A549 (cell line): ENCODE measurements at regions not wholly inside any gene's neighbourhood (a gene's known extent, or its start where the extent isn't known, plus 50 kb on each side); places are given as distances from the start of the nearest gene placed in this dataset.

ENCODE experiments used
- ATAC-seq, 2 experiments: fragments of 200-7000 bp in 1 of 2; fragments of >200 bp in 1 of 2; cut with Nextera tagmentation in 1 of 2; cut with Tn5 transposase in 1 of 2; 3 replicates each; pipeline versions ENCODE4 v1.8.0 to v1.9.1; 2018 to 2020; ENCODE audit warnings: mild to moderate bottlenecking in 1 of 2, moderate library complexity in 1 of 2
- CTCF ChIA-PET: fragments of 300-600 bp; sonication (Branson Sonifier 250); formaldehyde crosslinking; extraction: SDS; loops from one replicate; lab custom pipeline; 2021; ENCODE audit warnings: antibody characterized with exemption, inconsistent platforms; lab: Yijun Ruan, JAX
- POLR2A ChIA-PET: fragments of 350-600 bp; formaldehyde crosslinking; extraction: SDS; loops from one replicate; lab custom pipeline; 2021; ENCODE audit warnings: antibody characterized with exemption, inconsistent platforms; lab: Yijun Ruan, JAX
- DNase-seq, 2 experiments: peaks; one replicate each; pipeline versions ENCODE4 v3.0.0 to v3.0.0-alpha.2; 2011 to 2016; ENCODE audit warnings: low read depth in 1 of 2, low spot score in 1 of 2
- FAIRE-seq: peaks from 2 replicates; lab custom pipeline; 2011; peaks lifted over from hg19 to GRCh38; lab: Jason Lieb, UNC
- H3K27ac ChIP-seq, 2 experiments: fragments of >200 bp; sonication (Bioruptor Twin); formaldehyde crosslinking; 3 replicates each; pipeline ENCODE4 v1.5.1; 2016 to 2017
- H3K4me1 ChIP-seq: fragments of >200 bp; sonication (Bioruptor Twin); formaldehyde crosslinking; 3 replicates; pipeline ENCODE4 v1.6.1; 2016
- H3K4me2 ChIP-seq: fragments of >200 bp; sonication (Bioruptor Twin); formaldehyde crosslinking; 3 replicates; pipeline ENCODE4 v1.6.1; 2016
- H3K4me3 ChIP-seq: fragments of >200 bp; sonication (Bioruptor Twin); formaldehyde crosslinking; 3 replicates; pipeline ENCODE4 v1.5.1; 2016
- H3K9me3 ChIP-seq: fragments of >200 bp; sonication (Bioruptor Twin); formaldehyde crosslinking; 3 replicates; pipeline ENCODE4 v1.6.1; 2016
- BCL3 ChIP-seq: fragments of >200 bp; sonication (Bioruptor Twin); formaldehyde crosslinking; IDR thresholded peaks from 3 replicates; pipeline ENCODE4 v1.6.1; 2016
- CEBPB ChIP-seq, 2 experiments: fragments of >200 bp in 1 of 2; sonication (Bioruptor Twin) in 1 of 2; formaldehyde crosslinking in 1 of 2; IDR thresholded peaks; 2 replicates each; pipeline ENCODE4 v1.6.1; 2012 to 2016
- EHF ChIP-seq: fragments of 250-450 bp; sonication (Bioruptor Pico); IDR thresholded peaks from 2 replicates; pipeline ENCODE4 v1.5.0; 2020; ENCODE audit warnings: mild to moderate bottlenecking
- FOSB ChIP-seq: fragments of 250-450 bp; sonication (Bioruptor Pico); IDR thresholded peaks from 2 replicates; pipeline ENCODE4 v1.5.0; 2020; ENCODE audit warnings: mild to moderate bottlenecking, moderate library complexity
- FOXS1 ChIP-seq: fragments of 250-450 bp; sonication (Bioruptor Pico); IDR thresholded peaks from 2 replicates; pipeline ENCODE4 v1.5.0; 2020; ENCODE audit warnings: mild to moderate bottlenecking, moderate library complexity
- HOXA7 ChIP-seq: fragments of 250-450 bp; sonication (Bioruptor Pico); IDR thresholded peaks from 2 replicates; pipeline ENCODE4 v1.5.0; 2020; ENCODE audit warnings: mild to moderate bottlenecking, moderate library complexity
- HOXB13 ChIP-seq: fragments of 250-450 bp; sonication (Bioruptor Pico); IDR thresholded peaks from 2 replicates; pipeline ENCODE4 v1.5.0; 2020; ENCODE audit warnings: low read depth, mild to moderate bottlenecking, moderate library complexity
- HOXB5 ChIP-seq: fragments of 250-450 bp; sonication (Bioruptor Pico); IDR thresholded peaks from 2 replicates; pipeline ENCODE4 v1.5.0; 2020; ENCODE audit warnings: mild to moderate bottlenecking, moderate library complexity
- JUN ChIP-seq, 2 experiments: fragments of >200 bp; sonication (Bioruptor Twin); formaldehyde crosslinking; IDR thresholded peaks; 2 replicates in 1 of 2; 3 replicates in 1 of 2; pipeline ENCODE4 v1.6.1; 2016 to 2017
- JUNB ChIP-seq: fragments of >200 bp; sonication (Bioruptor Twin); formaldehyde crosslinking; IDR thresholded peaks from 2 replicates; pipeline ENCODE4 v1.6.1; 2016
- KDM1A ChIP-seq: fragments of 200-600 bp; sonication (generic); IDR thresholded peaks from 2 replicates; pipeline ENCODE4 v1.6.1; 2016; ENCODE audit warnings: low read depth, mild to moderate bottlenecking
- KDM5A ChIP-seq: fragments of 200-600 bp; sonication (generic); IDR thresholded peaks from 2 replicates; pipeline ENCODE4 v1.6.1; 2016; ENCODE audit warnings: antibody characterized with exemption, mild to moderate bottlenecking
- MAZ ChIP-seq: fragments of 150-350 bp; IDR thresholded peaks from 2 replicates; pipeline ENCODE4 v1.6.1; 2014; ENCODE audit warnings: antibody characterized with exemption, low read depth, low read length, borderline replicate concordance
- NPAS2 ChIP-seq: fragments of 250-450 bp; sonication (Bioruptor Pico); IDR thresholded peaks from 2 replicates; pipeline ENCODE4 v1.8.0; 2022; ENCODE audit warnings: mild to moderate bottlenecking, moderate library complexity, borderline replicate concordance
- NR3C1 ChIP-seq: fragments of >200 bp; sonication (Bioruptor Twin); formaldehyde crosslinking; IDR thresholded peaks from 3 replicates; pipeline ENCODE4 v1.6.1; 2017
- PBX3 ChIP-seq: IDR thresholded peaks from 2 replicates; pipeline ENCODE4 v1.6.1; 2012
- POLR2A ChIP-seq: IDR thresholded peaks from 2 replicates; pipeline ENCODE4 v1.6.1; 2012; ENCODE audit warnings: mild to moderate bottlenecking, low read length
- RFX5 ChIP-seq: fragments of 450-650 bp; IDR thresholded peaks from 2 replicates; pipeline ENCODE4 v1.7.1; 2014; ENCODE audit warnings: antibody characterized with exemption, mild to moderate bottlenecking, moderate library complexity
- RNF2 ChIP-seq: fragments of 200-600 bp; sonication (generic); IDR thresholded peaks from 2 replicates; pipeline ENCODE4 v1.6.1; 2016; ENCODE audit warnings: low read depth, mild to moderate bottlenecking, antibody characterized with exemption, moderate library complexity, borderline replicate concordance
- SMC3 ChIP-seq: fragments of >200 bp; sonication (Bioruptor Twin); formaldehyde crosslinking; IDR thresholded peaks from 3 replicates; pipeline ENCODE4 v1.6.1; 2018; ENCODE audit warnings: inconsistent platforms
- TP53 ChIP-seq: fragments of 250-450 bp; sonication (Bioruptor Pico); IDR thresholded peaks from 2 replicates; pipeline ENCODE4 v1.5.0; 2021; ENCODE audit warnings: mild to moderate bottlenecking, moderate library complexity
- ZC3H11A ChIP-seq: fragments of 450-650 bp; IDR thresholded peaks from 2 replicates; pipeline ENCODE4 v1.6.1; 2014; ENCODE audit warnings: antibody characterized with exemption, mild to moderate bottlenecking
- ZSCAN20 ChIP-seq: fragments of 250-450 bp; sonication (Bioruptor Pico); IDR thresholded peaks from 2 replicates; pipeline ENCODE4 v1.8.0; 2022; ENCODE audit warnings: mild to moderate bottlenecking, moderate library complexity
- WGBS: methylation state at CpG from one replicate; pipeline ENCODE4 v1.1.6; 2017; ENCODE audit errors: missing lambda C conversion rate; 5-methylcytosine and 5-hydroxymethylcytosine counted together

DNA sequence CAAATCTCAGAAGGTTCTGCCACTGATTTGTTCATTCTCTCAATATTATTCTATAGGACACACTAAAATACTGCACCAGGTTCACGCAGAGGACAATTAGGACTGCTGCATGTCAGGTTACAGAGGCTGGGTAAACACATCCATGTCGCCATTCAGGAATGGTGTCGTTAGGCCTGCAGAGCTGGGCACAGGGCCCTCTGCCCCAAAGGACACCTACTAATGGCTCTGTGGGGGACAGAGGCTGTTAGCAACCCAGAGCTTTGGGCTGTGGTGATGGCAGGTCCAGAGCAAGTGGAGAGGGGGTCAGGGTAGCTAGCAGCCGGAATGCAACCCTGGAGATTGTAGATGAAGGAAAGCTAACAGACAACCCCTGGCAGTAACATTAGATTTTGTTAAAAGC lies 115.9 kb downstream of the TTC32 start:
- TF ChIP-seq HOXB5 (CRISPR knock-in tag) (0 out of 2 replicates have a peak, but pooled peaks have one; percentile 32), PBX3 (no peak), HOXB13 (CRISPR knock-in tag) (peak; percentile 24; the same call in 1 of the 2 replicates), JUNB (no peak)
- Histone ChIP-seq H3K4me3 (no peak overlapping the region), H3K4me2 (peak overlapping the region; percentile 48), H3K9me3 (0 out of 3 replicates have a peak, but pooled peaks cover 4% of the 10 kb centered on the region), H3K27ac (peak overlapping the region; percentile 85 to 89), H3K4me1 (peaks cover 25% of the 10 kb centered on the region)
- CTCF ChIA-PET: interaction anchor here (1.0 to 1.2 kb wide), 2 partner anchors 11 to 13 kb away, joined by 3 to 4 read pairs; no protein-coding TSS in a partner anchor
- 89% methylated on average over 4 of the region's 4 CpGs for WGBS
- no peak for ATAC-seq
- no peak for DNase-seq
- FAIRE-seq: no peak
- POLR2A ChIA-PET: no interaction called here

DNA sequence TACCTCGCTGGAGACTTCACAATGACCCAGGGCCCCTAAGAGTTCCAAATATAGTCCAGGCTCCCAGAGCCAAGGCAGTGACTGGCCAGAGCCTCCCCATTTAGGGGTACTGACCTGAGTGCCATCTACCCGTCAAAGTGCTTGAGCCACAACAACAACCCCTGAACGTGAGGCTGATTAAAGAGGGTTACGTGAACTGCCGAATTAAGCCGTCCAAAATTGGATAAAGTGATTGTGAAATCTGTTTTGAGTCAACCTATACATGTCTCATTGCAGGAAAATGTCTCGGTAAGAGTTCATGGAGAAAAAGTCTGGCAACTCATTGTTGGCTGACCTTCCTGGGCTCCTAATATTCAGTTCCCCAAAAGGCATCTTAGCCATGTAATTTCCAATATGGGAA lies 116.3 kb downstream of the TTC32 start:
- H3K4me2 ChIP-seq: no peak overlapping the region
- POLR2A ChIA-PET: no interaction called here
- no peak for ATAC-seq
- no peak for FAIRE-seq
- TF ChIP-seq CEBPB (IDR thresholded peaks at IDR 0.05) (peak in 1 of 2 experiments; percentile 37; a peak in 1 of 4 replicates), NR3C1 (no peak), MAZ (no peak), POLR2A (no peak)
- DNase-seq: no peak
- WGBS: 90% methylated on average over 7 of the region's 7 CpGs
- peaks cover 25% of the 10 kb centered on the region for H3K4me1 ChIP-seq
- no peak overlapping the region for H3K4me3 ChIP-seq
- H3K9me3 ChIP-seq: 0 out of 3 replicates have a peak, but pooled peaks cover 4% of the 10 kb centered on the region
- peak overlapping the region; percentile 85 to 89 for H3K27ac ChIP-seq
- CTCF ChIA-PET: interaction anchor here (1.2 kb wide), 1 partner anchor 12 kb away, joined by 4 read pairs; no protein-coding TSS in a partner anchor

DNA sequence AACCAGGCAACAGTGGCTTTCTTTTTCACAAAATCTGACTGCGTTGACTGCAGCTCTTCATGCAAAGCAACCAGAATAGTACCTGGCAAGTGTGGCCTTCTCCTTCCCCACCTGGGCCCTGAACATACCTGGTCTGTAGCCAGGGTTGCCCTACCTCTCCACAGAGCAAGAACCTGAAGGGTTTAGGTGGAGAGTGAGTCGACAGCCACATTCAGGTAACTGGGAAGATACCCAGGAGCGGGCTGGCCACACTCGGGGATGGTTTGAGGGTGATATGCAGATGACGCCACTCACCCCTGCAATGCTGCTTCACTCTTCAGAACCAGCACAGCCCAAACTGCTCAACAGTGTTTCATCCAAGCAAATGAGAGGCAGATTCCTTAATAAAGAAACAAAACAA lies 117.3 kb downstream of the TTC32 start:
- no peak for DNase-seq
- H3K4me1 ChIP-seq: peaks cover 25% of the 10 kb centered on the region
- ChIA-PET CTCF (no interaction called here), POLR2A (no interaction called here)
- H3K27ac ChIP-seq: peak overlapping the region; percentile 85 to 89
- H3K9me3 ChIP-seq: 0 out of 3 replicates have a peak, but pooled peaks cover 4% of the 10 kb centered on the region
- TF ChIP-seq KDM1A: no peak
- no peak for TF ChIP-seq HOXA7
- TF ChIP-seq RFX5: no peak
- no peak for TF ChIP-seq FOXS1
- TF ChIP-seq SMC3: no peak
- no peak for TF ChIP-seq NR3C1
- no peak for TF ChIP-seq BCL3
- no peak for TF ChIP-seq JUNB
- TF ChIP-seq MAZ: no peak
- TF ChIP-seq FOSB: no peak
- no peak for TF ChIP-seq EHF
- TF ChIP-seq NPAS2 (CRISPR knock-in tag): no peak
- no peak for TF ChIP-seq KDM5A
- no peak for TF ChIP-seq ZSCAN20 (CRISPR knock-in tag)
- TF ChIP-seq TP53 (CRISPR knock-in tag): no peak
- no peak for TF ChIP-seq RNF2
- no peak for TF ChIP-seq ZC3H11A
- no peak for TF ChIP-seq JUN (IDR thresholded peaks at IDR 0.05)
- FAIRE-seq: no peak
- ATAC-seq: no peak
- H3K4me3 ChIP-seq: no peak overlapping the region
- 99% methylated on average over 5 of the region's 5 CpGs for WGBS
- no peak overlapping the region for H3K4me2 ChIP-seq
